Psoas muscle (tissue), 7 donors: ENCODE measurements at regions not wholly inside any gene's neighbourhood (a gene's known extent, or its start where the extent isn't known, plus 50 kb on each side); places are given as distances from the start of the nearest gene placed in this dataset.
"Not testable (repeated sequence)": the region's sequence is repeated elsewhere in the genome, so short reads cannot be mapped to it uniquely, and the experiment has no call there.

Experiments used
- ATAC-seq, 4 donors: fragments of 200-7000 bp; cut with Tn5 transposase; one replicate each; pipeline ENCODE4 v1.9.1; 2020; ENCODE audit warnings: moderate library complexity in 3 of 4, mild to moderate bottlenecking in 2 of 4
- DNase-seq, 2 donors: peaks; one replicate each; pipeline ENCODE4 v3.0.0-alpha.2; 2020
- H3K27ac ChIP-seq: fragments of 200-600 bp; one replicate; pipeline ENCODE4 v1.8.0; 2022
- H3K27me3 ChIP-seq, 3 donors: fragments of 200-600 bp in 1 of 3; one replicate each; pipeline versions ENCODE4 v1.6.1 to v1.8.0; 2013 to 2022; ENCODE audit warnings: low read length in 2 of 3, mild to moderate bottlenecking in 2 of 3, moderate library complexity in 1 of 3; ENCODE audit not compliant: insufficient read depth in 3 of 3
- H3K36me3 ChIP-seq, 2 donors: fragments of 200-600 bp in 1 of 2; one replicate each; pipeline versions ENCODE4 v1.6.1 to v1.8.0; 2013 to 2022; ENCODE audit warnings: low read depth in 1 of 2, mild to moderate bottlenecking in 1 of 2, moderate library complexity in 1 of 2; ENCODE audit not compliant: insufficient read depth in 1 of 2
- H3K4me1 ChIP-seq: fragments of 200-600 bp; one replicate; pipeline ENCODE4 v1.8.0; 2022
- H3K4me3 ChIP-seq: fragments of 200-600 bp; one replicate; pipeline ENCODE4 v1.8.0; 2022; ENCODE audit warnings: mild to moderate bottlenecking
- H3K9me3 ChIP-seq: fragments of 200-600 bp; one replicate; pipeline ENCODE4 v1.8.0; 2022
- WGBS, 3 donors: extraction: QIAGEN DNeasy Blood & Tissue Kit; methylation state at CpG; one replicate each; pipeline versions ENCODE4 v1.1.6 to v1.1.7; 2013; 5-methylcytosine and 5-hydroxymethylcytosine counted together
- intact Hi-C, 2 donors: fragments of 100-400 bp; cut with DNase I; formaldehyde crosslinking; loops; one replicate each; pipeline versions ENCODE4 v1.11.0 to v1.14.2; 2022
- TF ChIP-seq, protein P1 (sequence below): fragments of 200-600 bp; IDR thresholded peaks from one replicate; pipeline ENCODE4 v1.8.0; 2022; ENCODE audit warnings: antibody characterized with exemption
- donor health status: healthy with polysubstance abuse.
- donor health status: DM: no; HTN: no; CAD: no; lungs with moderate emphysema.
- donor health status: Bipolar disorder and iron deficiency.
- donor health status: healthy.
- donor health status: DM: yes; HTN: yes; CAD: no.
- donor health status: DM: no; HTN: no; CAD: no.
- donor health status: DM: yes; HTN: yes; CAD: no.

DNA sequence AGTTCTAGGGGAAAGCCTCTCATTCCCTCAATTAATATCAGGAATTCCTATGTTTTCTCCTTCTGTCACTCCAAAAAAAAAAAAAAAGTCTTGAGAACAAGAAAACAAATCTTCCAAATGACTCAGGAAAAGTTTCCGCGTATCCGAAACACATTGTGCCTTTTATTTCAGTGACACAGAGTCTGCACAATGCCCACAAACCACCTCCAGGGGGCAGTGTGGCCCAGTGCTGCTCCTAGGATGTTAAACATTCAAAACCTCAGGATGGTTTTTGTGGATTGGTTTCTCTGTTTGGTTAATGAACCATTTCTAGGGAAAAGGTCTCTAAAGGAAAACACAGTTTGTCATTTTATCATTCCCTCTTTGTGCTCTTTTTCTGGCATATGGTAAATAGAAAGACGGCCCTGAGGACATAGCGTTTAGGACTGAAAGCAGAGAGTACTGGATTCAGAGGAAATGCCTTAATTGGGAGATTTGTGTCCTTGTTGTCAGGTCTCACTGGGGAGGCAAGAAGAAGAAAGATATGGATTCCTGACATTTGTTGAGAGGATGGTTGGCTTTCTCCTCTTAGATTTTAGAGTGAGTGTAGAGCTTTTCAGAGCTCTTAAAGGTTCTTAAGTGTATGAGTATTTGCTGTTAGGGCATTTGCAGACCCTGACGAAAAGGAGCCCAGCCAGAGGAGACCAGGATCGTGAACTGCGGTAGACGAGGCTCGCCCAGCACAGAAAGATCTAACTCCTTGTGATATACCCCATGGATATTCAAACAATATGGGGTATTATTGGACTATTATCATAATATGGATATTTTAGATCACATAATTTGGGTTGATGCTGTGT lies 65.7 kb upstream of the MAP9 start:
- H3K9me3 ChIP-seq = no peaks in the 10 kb centered on the region
- TF ChIP-seq, protein P1, sequence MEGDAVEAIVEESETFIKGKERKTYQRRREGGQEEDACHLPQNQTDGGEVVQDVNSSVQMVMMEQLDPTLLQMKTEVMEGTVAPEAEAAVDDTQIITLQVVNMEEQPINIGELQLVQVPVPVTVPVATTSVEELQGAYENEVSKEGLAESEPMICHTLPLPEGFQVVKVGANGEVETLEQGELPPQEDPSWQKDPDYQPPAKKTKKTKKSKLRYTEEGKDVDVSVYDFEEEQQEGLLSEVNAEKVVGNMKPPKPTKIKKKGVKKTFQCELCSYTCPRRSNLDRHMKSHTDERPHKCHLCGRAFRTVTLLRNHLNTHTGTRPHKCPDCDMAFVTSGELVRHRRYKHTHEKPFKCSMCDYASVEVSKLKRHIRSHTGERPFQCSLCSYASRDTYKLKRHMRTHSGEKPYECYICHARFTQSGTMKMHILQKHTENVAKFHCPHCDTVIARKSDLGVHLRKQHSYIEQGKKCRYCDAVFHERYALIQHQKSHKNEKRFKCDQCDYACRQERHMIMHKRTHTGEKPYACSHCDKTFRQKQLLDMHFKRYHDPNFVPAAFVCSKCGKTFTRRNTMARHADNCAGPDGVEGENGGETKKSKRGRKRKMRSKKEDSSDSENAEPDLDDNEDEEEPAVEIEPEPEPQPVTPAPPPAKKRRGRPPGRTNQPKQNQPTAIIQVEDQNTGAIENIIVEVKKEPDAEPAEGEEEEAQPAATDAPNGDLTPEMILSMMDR = peak; percentile 75
- no peaks in the 10 kb centered on the region for H3K36me3 ChIP-seq
- WGBS, 3 donors = 55 to 58% (median 57%) methylated on average over 10 of the region's 10 CpGs
- DNase-seq = peak; percentile 70 to 82
- peak in 3 of 4 donors; percentile 59 to 71 (median 61) for ATAC-seq
- no peak overlapping the region for H3K27ac ChIP-seq
- H3K4me1 ChIP-seq = no peaks in the 10 kb centered on the region
- no peaks in the 10 kb centered on the region for H3K27me3 ChIP-seq
- intact Hi-C loops = loop anchor here in 1 of 2 donors (2.0 to 10.0 kb wide), 2 partner anchors 232 to 344 kb away; no protein-coding TSS in a partner anchor
- H3K4me3 ChIP-seq = peak overlapping the region; percentile 42

DNA sequence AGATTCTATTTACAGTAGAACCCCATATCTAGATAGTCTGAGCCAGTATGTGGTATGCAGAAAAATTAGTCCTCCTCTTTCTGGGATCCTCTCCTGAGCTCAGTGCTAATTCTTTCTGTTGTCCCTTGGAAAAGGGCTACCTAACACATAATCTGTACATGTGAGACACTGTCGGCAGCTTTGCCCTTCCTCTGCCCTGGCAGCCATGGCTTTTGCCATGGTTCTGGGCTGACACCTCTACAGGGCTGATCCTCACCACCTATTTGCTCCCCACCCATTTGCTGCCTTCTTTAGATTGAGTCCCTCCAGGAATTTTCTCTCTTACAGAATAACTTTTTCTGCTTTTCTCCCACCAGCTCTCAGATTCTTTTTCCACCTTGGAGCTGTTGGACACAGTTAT lies 64.7 kb upstream of the MAP9 start:
- ATAC-seq (no peak), DNase-seq (no peak)
- Histone ChIP-seq H3K36me3 (no peaks in the 10 kb centered on the region), H3K4me1 (no peaks in the 10 kb centered on the region), H3K9me3 (no peaks in the 10 kb centered on the region), H3K27me3 (no peaks in the 10 kb centered on the region), H3K27ac (no peak overlapping the region), H3K4me3 (no peak overlapping the region)
- 53 to 67% (median 55%) methylated on average over 1 of the region's 1 CpG for WGBS, 3 donors
- intact Hi-C loops = loop anchor here in 1 of 2 donors (10.0 kb wide), 1 partner anchor 233 kb away; no protein-coding TSS in a partner anchor
- TF ChIP-seq, protein P1 = no peak

DNA sequence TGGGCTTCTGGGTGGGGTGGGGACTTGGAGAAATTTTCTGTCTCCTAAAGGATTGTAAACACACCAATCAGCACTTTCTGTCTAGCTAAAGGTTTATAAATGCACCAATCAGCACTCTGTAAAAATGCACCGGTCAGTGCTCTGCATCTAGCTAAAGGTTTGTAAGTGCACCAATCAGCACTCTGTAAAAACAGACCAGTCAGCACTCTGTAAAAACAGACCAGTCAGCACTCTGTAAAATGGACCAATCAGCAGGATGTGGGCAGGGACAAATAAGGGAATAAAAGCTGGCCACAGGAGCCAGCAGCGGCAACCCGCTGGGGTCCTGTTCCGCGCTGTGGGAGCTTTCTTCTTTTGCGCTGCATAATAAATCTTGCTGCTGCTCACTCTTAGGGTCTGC lies 63.0 kb upstream of the MAP9 start:
- not testable (repeated sequence) for H3K36me3 ChIP-seq, H3K27ac ChIP-seq, DNase-seq, H3K27me3 ChIP-seq, H3K9me3 ChIP-seq, ATAC-seq, H3K4me1 ChIP-seq, H3K4me3 ChIP-seq
- 96 to 98% (median 96%) methylated on average over 6 of the region's 6 CpGs for WGBS, 3 donors
- intact Hi-C loops = loop anchor here in 1 of 2 donors (10.0 kb wide), 1 partner anchor 235 kb away; no protein-coding TSS in a partner anchor

DNA sequence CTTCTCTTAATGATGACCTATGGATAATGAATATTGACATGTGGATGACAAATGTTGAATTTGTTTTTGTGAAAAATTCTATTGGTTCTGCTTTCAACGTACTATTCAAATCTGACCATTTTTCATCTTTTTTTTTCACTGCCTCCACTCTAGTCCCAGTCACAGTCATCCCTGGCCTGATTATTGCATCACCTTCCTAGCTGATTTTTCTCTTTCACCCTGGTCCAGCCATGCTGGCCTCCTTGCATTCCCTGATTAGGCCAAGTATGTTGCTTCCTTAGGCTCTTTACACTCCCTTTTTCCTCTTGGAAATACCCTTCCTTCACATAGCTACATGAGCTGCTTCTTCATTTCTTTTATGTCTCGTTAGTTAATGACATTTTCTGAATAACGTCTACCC lies 58.1 kb upstream of the MAP9 start:
- H3K36me3 ChIP-seq = no peaks in the 10 kb centered on the region
- TF ChIP-seq, protein P1 = no peak
- H3K4me3 ChIP-seq = no peak overlapping the region
- no peaks in the 10 kb centered on the region for H3K4me1 ChIP-seq
- 85 to 89% (median 87%) methylated on average over 3 of the region's 3 CpGs for WGBS, 3 donors
- no peaks in the 10 kb centered on the region for H3K9me3 ChIP-seq
- no peak overlapping the region for H3K27ac ChIP-seq
- intact Hi-C loops = no loop called here
- H3K27me3 ChIP-seq = no peaks in the 10 kb centered on the region
- DNase-seq = no peak
- no peak for ATAC-seq

DNA sequence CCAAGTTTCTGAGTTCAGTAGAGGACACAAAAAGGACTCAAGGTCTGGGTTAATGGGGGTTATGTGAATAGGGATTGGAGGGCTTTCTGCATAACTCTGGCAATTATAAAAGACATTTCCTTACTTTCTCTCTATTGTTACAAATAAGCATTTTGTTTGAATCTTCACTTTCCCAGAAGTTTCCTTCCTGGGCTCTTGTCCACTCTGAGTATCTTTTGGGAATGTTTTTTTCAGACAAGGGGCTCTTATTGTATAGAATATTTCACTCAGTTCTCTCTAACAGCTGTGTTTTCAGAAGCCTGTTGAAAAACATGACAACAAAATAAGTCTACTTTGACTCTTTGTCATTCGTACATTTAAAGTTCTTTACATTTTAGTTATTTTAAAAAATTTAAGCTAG lies 57.6 kb upstream of the MAP9 start:
- TF ChIP-seq, protein P1 = no peak
- ATAC-seq (no peak), DNase-seq (no peak)
- no peaks in the 10 kb centered on the region for H3K27me3 ChIP-seq
- intact Hi-C loops = no loop called here
- no peak overlapping the region for H3K4me3 ChIP-seq
- no peaks in the 10 kb centered on the region for H3K9me3 ChIP-seq
- no peak overlapping the region for H3K27ac ChIP-seq
- 70 to 88% (median 72%) methylated on average over 1 of the region's 1 CpG for WGBS, 3 donors
- no peaks in the 10 kb centered on the region for H3K36me3 ChIP-seq
- H3K4me1 ChIP-seq = no peaks in the 10 kb centered on the region
